Ishikawa (cell line): ENCODE measurements at regions not wholly inside any gene's neighbourhood (a gene's known extent, or its start where the extent isn't known, plus 50 kb on each side); places are given as distances from the start of the nearest gene placed in this dataset.

Experiments
- CEBPB ChIP-seq: IDR thresholded peaks from 2 replicates; pipeline ENCODE4 v1.6.1; 2012
- CREB1 ChIP-seq: IDR thresholded peaks from 2 replicates; pipeline ENCODE4 v1.6.1; 2012; ENCODE audit warnings: low read depth
- EGR1 ChIP-seq: IDR thresholded peaks from 2 replicates; pipeline ENCODE4 v1.6.1; 2012
- EP300 ChIP-seq: IDR thresholded peaks from 2 replicates; pipeline ENCODE4 v1.6.1; 2012; ENCODE audit warnings: borderline replicate concordance
- FOXM1 ChIP-seq: IDR thresholded peaks from 2 replicates; pipeline ENCODE4 v1.6.1; 2012; ENCODE audit warnings: low read depth, borderline replicate concordance
- MAX ChIP-seq: IDR thresholded peaks from 2 replicates; pipeline ENCODE4 v1.6.1; 2012
- NFIC ChIP-seq: IDR thresholded peaks from 2 replicates; pipeline ENCODE4 v1.6.1; 2012
- RAD21 ChIP-seq: IDR thresholded peaks from 2 replicates; pipeline ENCODE4 v1.6.1; 2012; ENCODE audit warnings: low read depth
- REST ChIP-seq: IDR thresholded peaks from 2 replicates; pipeline ENCODE4 v1.6.1; 2012; ENCODE audit warnings: low read depth, mild to moderate bottlenecking
- TAF1 ChIP-seq: IDR thresholded peaks from 2 replicates; pipeline ENCODE4 v1.6.1; 2012; ENCODE audit warnings: low read depth, mild to moderate bottlenecking
- TCF12 ChIP-seq: IDR thresholded peaks from 2 replicates; pipeline ENCODE4 v1.6.1; 2012; ENCODE audit warnings: low read depth
- TEAD4 ChIP-seq: IDR thresholded peaks from 2 replicates; pipeline ENCODE4 v1.6.1; 2012
- USF1 ChIP-seq: IDR thresholded peaks from 2 replicates; pipeline ENCODE4 v1.6.1; 2012
- YY1 ChIP-seq: IDR thresholded peaks from 2 replicates; pipeline ENCODE4 v1.6.1; 2012; ENCODE audit warnings: low read depth
- ZBTB7A ChIP-seq: IDR thresholded peaks from 2 replicates; pipeline ENCODE4 v1.6.1; 2012; ENCODE audit warnings: low read depth

- peak; percentile 92 for TF ChIP-seq REST
- no peak for TF ChIP-seq EP300
Measured at GRCh38 chr5:167861129-167861927, 430.1 kb upstream of the WWC1 start.

GRCh38 chr5:167861928-167862426 lies 429.5 kb upstream of the WWC1 start:
- TF ChIP-seq TEAD4 = no peak
- TF ChIP-seq CEBPB = no peak
- TF ChIP-seq USF1 = no peak
- TF ChIP-seq MAX = no peak
- no peak for TF ChIP-seq RAD21
- no peak for TF ChIP-seq YY1
- TF ChIP-seq NFIC = no peak
- TF ChIP-seq REST = no peak
- no peak for TF ChIP-seq CREB1
- TF ChIP-seq EGR1 = no peak
- TF ChIP-seq TCF12 = no peak
- no peak for TF ChIP-seq FOXM1
- no peak for TF ChIP-seq EP300

GRCh38 chr5:167863883-167864282 lies 427.6 kb upstream of the WWC1 start:
- TF ChIP-seq CEBPB (no peak), MAX (no peak), REST (no peak), FOXM1 (no peak), USF1 (no peak), NFIC (no peak), TCF12 (no peak), ZBTB7A (no peak), TEAD4 (no peak), RAD21 (no peak), YY1 (no peak), EGR1 (no peak), EP300 (no peak), CREB1 (no peak)

GRCh38 chr5:167864801-167865200 lies 426.6 kb upstream of the WWC1 start:
- no peak for TF ChIP-seq ZBTB7A
- no peak for TF ChIP-seq TEAD4
- no peak for TF ChIP-seq EP300
- TF ChIP-seq FOXM1 = no peak
- TF ChIP-seq TAF1 = no peak
- no peak for TF ChIP-seq CREB1
- no peak for TF ChIP-seq EGR1

- TF ChIP-seq TAF1 = no peak
- TF ChIP-seq MAX = no peak
- TF ChIP-seq CEBPB = no peak
- TF ChIP-seq TEAD4 = no peak
- TF ChIP-seq TCF12 = no peak
- peak; percentile 65 for TF ChIP-seq REST
- TF ChIP-seq RAD21 = no peak
Measured at GRCh38 chr5:167866797-167867196, 424.6 kb upstream of the WWC1 start.
